ENCODE measurements at regions not wholly inside any gene's neighbourhood (a gene's known extent, or its start where the extent isn't known, plus 50 kb on each side); places are given as distances from the start of the nearest gene placed in this dataset.

GRCh38 chr20:34185766-34186620 lies 55.2 kb upstream of the ASIP start:
- TF ChIP-seq, protein P1, sequence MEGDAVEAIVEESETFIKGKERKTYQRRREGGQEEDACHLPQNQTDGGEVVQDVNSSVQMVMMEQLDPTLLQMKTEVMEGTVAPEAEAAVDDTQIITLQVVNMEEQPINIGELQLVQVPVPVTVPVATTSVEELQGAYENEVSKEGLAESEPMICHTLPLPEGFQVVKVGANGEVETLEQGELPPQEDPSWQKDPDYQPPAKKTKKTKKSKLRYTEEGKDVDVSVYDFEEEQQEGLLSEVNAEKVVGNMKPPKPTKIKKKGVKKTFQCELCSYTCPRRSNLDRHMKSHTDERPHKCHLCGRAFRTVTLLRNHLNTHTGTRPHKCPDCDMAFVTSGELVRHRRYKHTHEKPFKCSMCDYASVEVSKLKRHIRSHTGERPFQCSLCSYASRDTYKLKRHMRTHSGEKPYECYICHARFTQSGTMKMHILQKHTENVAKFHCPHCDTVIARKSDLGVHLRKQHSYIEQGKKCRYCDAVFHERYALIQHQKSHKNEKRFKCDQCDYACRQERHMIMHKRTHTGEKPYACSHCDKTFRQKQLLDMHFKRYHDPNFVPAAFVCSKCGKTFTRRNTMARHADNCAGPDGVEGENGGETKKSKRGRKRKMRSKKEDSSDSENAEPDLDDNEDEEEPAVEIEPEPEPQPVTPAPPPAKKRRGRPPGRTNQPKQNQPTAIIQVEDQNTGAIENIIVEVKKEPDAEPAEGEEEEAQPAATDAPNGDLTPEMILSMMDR (IDR thresholded peaks at IDR 0.05) = no peak
- no peak for TF ChIP-seq POLR2A (IDR thresholded peaks at IDR 0.05)
- TF ChIP-seq EP300 (IDR thresholded peaks at IDR 0.05) = no peak
